ENCODE measurements at regions not wholly inside any gene's neighbourhood (a gene's known extent, or its start where the extent isn't known, plus 50 kb on each side); places are given as distances from the start of the nearest gene placed in this dataset.

DNA sequence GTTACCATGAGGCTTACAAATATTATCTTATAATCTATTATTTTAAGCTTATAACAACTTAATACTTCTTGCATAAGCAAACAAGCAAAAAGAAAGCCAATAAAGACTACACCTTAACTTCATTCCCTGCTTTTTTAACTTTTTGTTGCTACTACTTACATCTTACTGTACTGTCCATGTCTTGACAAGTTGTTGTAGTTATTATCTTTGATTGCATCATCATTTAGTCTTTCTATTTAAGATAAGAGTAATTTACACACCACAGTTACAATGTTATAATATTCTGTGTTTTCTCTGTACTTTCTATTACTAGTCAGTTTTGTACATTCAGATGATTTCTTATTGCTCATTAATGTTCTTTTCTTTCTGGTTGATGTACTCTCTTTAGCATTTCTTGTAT is 346.6 kb downstream of the SMARCA1 start:
- TF ChIP-seq, protein P1, sequence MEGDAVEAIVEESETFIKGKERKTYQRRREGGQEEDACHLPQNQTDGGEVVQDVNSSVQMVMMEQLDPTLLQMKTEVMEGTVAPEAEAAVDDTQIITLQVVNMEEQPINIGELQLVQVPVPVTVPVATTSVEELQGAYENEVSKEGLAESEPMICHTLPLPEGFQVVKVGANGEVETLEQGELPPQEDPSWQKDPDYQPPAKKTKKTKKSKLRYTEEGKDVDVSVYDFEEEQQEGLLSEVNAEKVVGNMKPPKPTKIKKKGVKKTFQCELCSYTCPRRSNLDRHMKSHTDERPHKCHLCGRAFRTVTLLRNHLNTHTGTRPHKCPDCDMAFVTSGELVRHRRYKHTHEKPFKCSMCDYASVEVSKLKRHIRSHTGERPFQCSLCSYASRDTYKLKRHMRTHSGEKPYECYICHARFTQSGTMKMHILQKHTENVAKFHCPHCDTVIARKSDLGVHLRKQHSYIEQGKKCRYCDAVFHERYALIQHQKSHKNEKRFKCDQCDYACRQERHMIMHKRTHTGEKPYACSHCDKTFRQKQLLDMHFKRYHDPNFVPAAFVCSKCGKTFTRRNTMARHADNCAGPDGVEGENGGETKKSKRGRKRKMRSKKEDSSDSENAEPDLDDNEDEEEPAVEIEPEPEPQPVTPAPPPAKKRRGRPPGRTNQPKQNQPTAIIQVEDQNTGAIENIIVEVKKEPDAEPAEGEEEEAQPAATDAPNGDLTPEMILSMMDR (conservative IDR thresholded peaks at IDR 0.05; ENCODE audit: low read depth, low read length) = no peak
- TF ChIP-seq EZH2 (IDR thresholded peaks at IDR 0.05; ENCODE audit: borderline replicate concordance, low read depth, low read length, poor library complexity, severe bottlenecking) = no peak
